ENCODE measurements at regions not wholly inside any gene's neighbourhood (a gene's known extent, or its start where the extent isn't known, plus 50 kb on each side); places are given as distances from the start of the nearest gene placed in this dataset.

DNA sequence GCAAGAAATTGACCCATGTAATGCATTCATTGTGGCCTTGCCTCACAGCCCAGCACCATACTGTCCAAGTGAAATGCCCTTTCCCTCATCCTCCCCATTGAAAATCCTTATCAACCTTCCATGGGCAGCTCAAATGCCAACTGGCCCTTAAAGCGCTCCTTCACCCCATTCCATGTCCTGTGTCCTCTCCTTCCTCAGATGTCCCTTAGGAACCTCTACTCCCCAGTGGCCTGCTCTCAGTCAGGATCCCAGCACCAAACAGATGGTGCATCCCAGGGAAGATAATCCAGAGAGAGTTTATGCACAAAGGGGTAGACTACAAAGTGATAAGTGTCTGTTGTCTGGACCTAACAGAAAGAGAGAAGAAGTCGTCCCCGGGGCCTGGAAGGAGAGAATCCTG, 407.4 kb upstream of the ZNF507 start:
- Histone ChIP-seq H3K4me3 (no peak overlapping the region), H3K27ac (no peak overlapping the region), H3K27me3 (no peaks in the 10 kb centered on the region), H3K4me1 (peaks cover 6% of the 10 kb centered on the region), H3K36me3 (no peaks in the 10 kb centered on the region), H3K9me3 (no peaks in the 10 kb centered on the region)
- intact Hi-C loops (cut with DNase I) = no loop called here
- no peak for DNase-seq (ENCODE audit: extremely low spot score in 2 of 2)
- TF ChIP-seq POLR2AphosphoS5 (IDR thresholded peaks at IDR 0.05; ENCODE audit: insufficient read depth in 1 of 2, low read depth in 1 of 2) = no peak
- TF ChIP-seq POLR2A (IDR thresholded peaks at IDR 0.05) = no peak
- TF ChIP-seq, protein P1, sequence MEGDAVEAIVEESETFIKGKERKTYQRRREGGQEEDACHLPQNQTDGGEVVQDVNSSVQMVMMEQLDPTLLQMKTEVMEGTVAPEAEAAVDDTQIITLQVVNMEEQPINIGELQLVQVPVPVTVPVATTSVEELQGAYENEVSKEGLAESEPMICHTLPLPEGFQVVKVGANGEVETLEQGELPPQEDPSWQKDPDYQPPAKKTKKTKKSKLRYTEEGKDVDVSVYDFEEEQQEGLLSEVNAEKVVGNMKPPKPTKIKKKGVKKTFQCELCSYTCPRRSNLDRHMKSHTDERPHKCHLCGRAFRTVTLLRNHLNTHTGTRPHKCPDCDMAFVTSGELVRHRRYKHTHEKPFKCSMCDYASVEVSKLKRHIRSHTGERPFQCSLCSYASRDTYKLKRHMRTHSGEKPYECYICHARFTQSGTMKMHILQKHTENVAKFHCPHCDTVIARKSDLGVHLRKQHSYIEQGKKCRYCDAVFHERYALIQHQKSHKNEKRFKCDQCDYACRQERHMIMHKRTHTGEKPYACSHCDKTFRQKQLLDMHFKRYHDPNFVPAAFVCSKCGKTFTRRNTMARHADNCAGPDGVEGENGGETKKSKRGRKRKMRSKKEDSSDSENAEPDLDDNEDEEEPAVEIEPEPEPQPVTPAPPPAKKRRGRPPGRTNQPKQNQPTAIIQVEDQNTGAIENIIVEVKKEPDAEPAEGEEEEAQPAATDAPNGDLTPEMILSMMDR (IDR thresholded peaks at IDR 0.05) = no peak

DNA sequence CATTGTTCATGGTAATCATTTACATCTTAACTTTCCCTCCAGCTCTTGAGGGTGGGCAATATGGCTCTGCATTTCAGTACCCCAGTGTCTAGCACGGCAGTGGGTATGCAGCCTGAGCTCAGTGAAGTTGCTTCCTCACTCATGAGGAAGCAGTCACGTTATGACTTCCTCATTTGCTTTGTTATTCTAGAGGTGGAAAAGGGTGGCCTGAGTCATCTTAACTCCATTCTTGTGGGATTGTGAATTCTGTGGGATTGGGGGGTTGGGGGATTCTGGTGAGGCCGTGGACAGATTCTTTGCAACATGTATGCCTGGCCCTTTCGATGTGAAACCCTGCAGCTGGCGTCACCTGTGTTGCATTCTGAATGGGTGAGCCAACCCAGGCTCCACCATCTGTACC, 406.7 kb upstream of the ZNF507 start:
- no peak overlapping the region for H3K4me3 ChIP-seq
- no peaks in the 10 kb centered on the region for H3K9me3 ChIP-seq
- no peaks in the 10 kb centered on the region for H3K27me3 ChIP-seq
- no peak overlapping the region for H3K27ac ChIP-seq
- intact Hi-C loops (cut with DNase I) = no loop called here
- no peaks in the 10 kb centered on the region for H3K36me3 ChIP-seq
- DNase-seq (ENCODE audit: extremely low spot score in 2 of 2) = no peak
- TF ChIP-seq, protein P1 (IDR thresholded peaks at IDR 0.05) = no peak
- TF ChIP-seq POLR2A (IDR thresholded peaks at IDR 0.05) = no peak
- no peak for TF ChIP-seq POLR2AphosphoS5 (IDR thresholded peaks at IDR 0.05; ENCODE audit: insufficient read depth in 1 of 2, low read depth in 1 of 2)
- H3K4me1 ChIP-seq = peaks cover 6% of the 10 kb centered on the region

DNA sequence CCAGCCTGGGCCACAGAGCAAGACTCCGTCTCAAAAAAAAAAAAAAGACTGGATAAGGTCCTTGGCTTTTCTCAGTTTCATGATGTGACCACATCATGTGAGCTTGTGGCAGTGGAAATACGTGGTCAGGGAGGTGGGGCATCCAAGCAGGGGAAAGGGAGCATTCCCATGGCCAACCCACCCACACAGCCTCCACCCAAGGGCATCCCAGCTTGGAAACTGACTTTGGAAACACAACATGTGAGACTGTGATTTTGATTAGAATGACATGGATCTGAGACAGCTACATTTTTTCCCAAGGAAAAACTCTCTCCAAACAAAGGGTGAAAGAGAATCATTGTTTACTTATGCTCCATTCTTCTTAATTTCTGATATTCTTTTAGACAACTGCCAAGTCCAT, 405.0 kb upstream of the ZNF507 start:
- Histone ChIP-seq H3K36me3 (no peaks in the 10 kb centered on the region), H3K4me3 (no peak overlapping the region), H3K4me1 (peaks cover 6% of the 10 kb centered on the region), H3K27me3 (no peaks in the 10 kb centered on the region), H3K27ac (no peak overlapping the region), H3K9me3 (no peaks in the 10 kb centered on the region)
- no peak for DNase-seq (ENCODE audit: extremely low spot score in 2 of 2)
- TF ChIP-seq, protein P1 (IDR thresholded peaks at IDR 0.05) = no peak
- TF ChIP-seq POLR2AphosphoS5 (IDR thresholded peaks at IDR 0.05; ENCODE audit: insufficient read depth in 1 of 2, low read depth in 1 of 2) (no peak), POLR2A (IDR thresholded peaks at IDR 0.05) (no peak)
- intact Hi-C loops (cut with DNase I) = no loop called here

DNA sequence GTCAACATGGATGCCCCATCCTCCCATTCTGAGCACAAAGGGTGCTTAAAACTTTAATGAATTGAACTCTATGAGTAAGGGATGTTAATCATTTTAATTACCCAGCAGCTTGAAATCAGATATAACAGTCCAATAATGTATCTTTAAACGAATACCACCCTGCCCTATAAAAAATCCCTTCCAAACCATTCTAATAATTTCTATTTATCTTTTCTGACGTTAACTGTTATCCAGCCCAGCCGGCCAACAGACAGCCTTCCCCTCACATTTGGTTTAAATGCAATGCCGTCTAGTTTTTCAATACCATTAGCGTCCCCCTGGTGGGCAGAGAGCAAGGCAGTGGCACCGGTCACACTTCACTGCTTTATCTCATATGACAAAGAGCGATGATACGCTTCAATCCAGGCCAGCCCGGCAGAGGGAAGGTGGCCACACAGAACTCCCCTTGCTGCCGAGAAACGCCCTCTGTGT, 402.2 kb upstream of the ZNF507 start:
- Histone ChIP-seq H3K9me3 (no peaks in the 10 kb centered on the region), H3K4me1 (peaks cover 6% of the 10 kb centered on the region), H3K4me3 (no peak overlapping the region), H3K36me3 (no peaks in the 10 kb centered on the region), H3K27ac (no peak overlapping the region), H3K27me3 (no peaks in the 10 kb centered on the region)
- TF ChIP-seq, protein P1 (IDR thresholded peaks at IDR 0.05) = no peak
- TF ChIP-seq POLR2A (IDR thresholded peaks at IDR 0.05) = no peak
- no peak for TF ChIP-seq POLR2AphosphoS5 (IDR thresholded peaks at IDR 0.05; ENCODE audit: insufficient read depth in 1 of 2, low read depth in 1 of 2)
- DNase-seq (ENCODE audit: extremely low spot score in 2 of 2) = no peak
- intact Hi-C loops (cut with DNase I) = no loop called here

DNA sequence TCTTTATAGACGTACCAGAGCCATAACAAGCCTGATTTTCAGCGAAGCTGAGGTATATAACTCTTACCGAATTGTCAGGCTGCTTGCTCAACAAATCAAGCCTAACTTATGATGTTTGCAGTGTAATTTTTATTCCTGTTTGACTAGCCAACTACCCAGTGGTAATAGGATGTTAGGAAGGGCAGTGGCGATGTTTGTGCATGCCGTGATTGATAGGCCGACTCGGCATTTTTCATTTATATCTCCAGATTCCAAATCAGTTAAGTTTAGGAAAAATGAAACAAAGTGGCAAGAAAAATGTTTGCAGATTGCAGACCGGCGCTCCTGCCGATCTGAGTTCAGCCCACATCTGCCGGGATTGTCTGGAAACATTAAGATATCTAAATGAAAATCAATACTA, 401.6 kb upstream of the ZNF507 start:
- Histone ChIP-seq H3K27ac (no peak overlapping the region), H3K4me1 (peaks cover 6% of the 10 kb centered on the region), H3K27me3 (no peaks in the 10 kb centered on the region), H3K36me3 (no peaks in the 10 kb centered on the region), H3K4me3 (no peak overlapping the region), H3K9me3 (no peaks in the 10 kb centered on the region)
- TF ChIP-seq POLR2A (IDR thresholded peaks at IDR 0.05) (no peak), POLR2AphosphoS5 (IDR thresholded peaks at IDR 0.05; ENCODE audit: insufficient read depth in 1 of 2, low read depth in 1 of 2) (no peak)
- TF ChIP-seq, protein P1 (IDR thresholded peaks at IDR 0.05) = no peak
- intact Hi-C loops (cut with DNase I) = no loop called here
- no peak for DNase-seq (ENCODE audit: extremely low spot score in 2 of 2)
